ENCODE measurements at regions not wholly inside any gene's neighbourhood (a gene's known extent, or its start where the extent isn't known, plus 50 kb on each side); places are given as distances from the start of the nearest gene placed in this dataset.

- intact Hi-C loops (cut with micrococcal nuclease) (no loop called here), in situ Hi-C loops (cut with MboI; ENCODE audit: low sequenced_read_pairs) (no loop called here), dilution Hi-C loops (cut with HindIII; ENCODE audit: low sequenced_read_pairs, unreplicated experiment) (no loop called here)
- no peak overlapping the region for H3K27ac ChIP-seq (ENCODE audit: insufficient read depth, low read length)
- H4K20me1 ChIP-seq (ENCODE audit: insufficient read depth, low read length) = no peaks in the 10 kb centered on the region
- H2BK15ac ChIP-seq (ENCODE audit: low read depth, low read length) = no peak overlapping the region
- H3K18ac ChIP-seq (ENCODE audit: low read depth, low read length) = no peak overlapping the region
- H4K91ac ChIP-seq (ENCODE audit: insufficient read depth, low read depth, low read length) = no peak overlapping the region
- H2BK5ac ChIP-seq (ENCODE audit: low read depth, low read length, poor library complexity, severe bottlenecking) = no peak overlapping the region
- no peak overlapping the region for H3K4ac ChIP-seq (ENCODE audit: low read depth, low read length)
- no peaks in the 10 kb centered on the region for H3K4me1 ChIP-seq (ENCODE audit: control insufficient read depth, insufficient read depth, low read length)
- H2AFZ ChIP-seq (replicated peaks; ENCODE audit: low read length, poor library complexity) = no peak overlapping the region
- H3K27me3 ChIP-seq (ENCODE audit: control insufficient read depth, insufficient read depth, low read length) = no peaks in the 10 kb centered on the region
- 60% methylated on average over 1 of the region's 5 CpGs; no CpG with 5 or more reads in 1 of the 2 experiments for WGBS, 2 experiments (ENCODE audit: extremely low coverage in 2 of 2, insufficient read length in 1 of 2)
- POLR2A ChIA-PET (ENCODE audit: unreplicated experiment) = no interaction called here
- H3K9ac ChIP-seq (ENCODE audit: low read depth, low read length) = no peak overlapping the region
- no peak overlapping the region for H3K4me2 ChIP-seq (ENCODE audit: low read depth, low read length)
- no peak overlapping the region for H4K8ac ChIP-seq (ENCODE audit: low read depth in 2 of 2, low read length in 2 of 2)
- H3K79me1 ChIP-seq (ENCODE audit: low read depth in 1 of 2, low read length in 2 of 2) = no peaks in the 10 kb centered on the region
- no peaks in the 10 kb centered on the region for H3K36me3 ChIP-seq (ENCODE audit: control insufficient read depth, insufficient read depth, low read length)
- no peak overlapping the region for H3K4me3 ChIP-seq (ENCODE audit: insufficient read depth, low read depth, low read length)
- H2AK9ac ChIP-seq (replicated peaks; ENCODE audit: low read depth, low read length, poor library complexity) = no peak overlapping the region
- no peak overlapping the region for H4K5ac ChIP-seq (ENCODE audit: low read depth, low read length)
- no peak overlapping the region for H3K23ac ChIP-seq (ENCODE audit: low read depth, low read length)
- H2BK120ac ChIP-seq (ENCODE audit: low read depth, low read length) = no peak overlapping the region
- TF ChIP-seq USF2 (IDR thresholded peaks at IDR 0.05; ENCODE audit: low read depth, low read length) = no peak
- no peak overlapping the region for H3K56ac ChIP-seq (ENCODE audit: extremely low read depth, insufficient read depth, low read length)
- no peak overlapping the region for H2BK20ac ChIP-seq (ENCODE audit: low read depth, low read length)
- no TSS peak for BruUV-seq (replicated peaks)
- H2AK5ac ChIP-seq (ENCODE audit: low read depth, low read length) = no peak overlapping the region
- ATAC-seq (ENCODE audit: low read depth) = no peak
- H3K14ac ChIP-seq (replicated peaks; ENCODE audit: low read depth, low read length) = no peak overlapping the region
- no peaks in the 10 kb centered on the region for H3K9me1 ChIP-seq (ENCODE audit: insufficient read depth, low read length)
- H3K9me3 ChIP-seq (ENCODE audit: control insufficient read depth, insufficient read depth, low read length) = peaks cover 7% of the 10 kb centered on the region; the same call in 1 of the 2 replicates
- CTCF ChIA-PET = no interaction called here
- no peak for DNase-seq
These were observed 206.3 kb upstream of the SPANXN4 start for GRCh38 chrX:142819461-142819860.
